Neural progenitor cell (in vitro differentiated cells): ENCODE measurements at regions not wholly inside any gene's neighbourhood (a gene's known extent, or its start where the extent isn't known, plus 50 kb on each side); places are given as distances from the start of the nearest gene placed in this dataset.

Experiments
- DNase-seq: peaks from one replicate; pipeline ENCODE4 v3.0.0-alpha.2; 2016; ENCODE audit warnings: low spot score
- H2AFZ ChIP-seq: fragments of 200-600 bp; sonication (generic); replicated peaks from 2 replicates; pipeline ENCODE4 v1.6.1; 2016; ENCODE audit warnings: antibody characterized with exemption
- H3F3A ChIP-seq: fragments of 200-600 bp; sonication (generic); 2 replicates; pipeline ENCODE4 v1.6.1; 2016; ENCODE audit warnings: antibody characterized with exemption, low read depth
- H3K27ac ChIP-seq: fragments of 200-600 bp; sonication (generic); 2 replicates; pipeline ENCODE4 v1.5.1; 2016; ENCODE audit warnings: mild to moderate bottlenecking
- H3K27me3 ChIP-seq: fragments of 200-600 bp; sonication (generic); 2 replicates; pipeline ENCODE4 v1.6.1; 2016; ENCODE audit warnings: mild to moderate bottlenecking, moderate library complexity
- H3K36me3 ChIP-seq: fragments of 200-600 bp; sonication (generic); 2 replicates; pipeline ENCODE4 v1.5.1; 2016
- H3K4me1 ChIP-seq: fragments of 200-600 bp; sonication (generic); 2 replicates; pipeline ENCODE4 v1.6.1; 2016; ENCODE audit warnings: mixed run types
- H3K4me2 ChIP-seq: fragments of 200-600 bp; sonication (generic); 2 replicates; pipeline ENCODE4 v1.6.1; 2016
- H3K4me3 ChIP-seq: fragments of 200-600 bp; sonication (generic); 2 replicates; pipeline ENCODE4 v1.5.1; 2016
- H3K79me2 ChIP-seq: fragments of 200-600 bp; sonication (generic); 2 replicates; pipeline ENCODE4 v1.6.1; 2016; ENCODE audit warnings: low read depth
- H3K9ac ChIP-seq: fragments of 200-600 bp; sonication (generic); 2 replicates; pipeline ENCODE4 v1.6.1; 2016
- H3K9me3 ChIP-seq: fragments of 200-600 bp; sonication (generic); 2 replicates; pipeline ENCODE4 v1.5.1; 2016; ENCODE audit warnings: low read depth
- H4K20me1 ChIP-seq: fragments of 200-600 bp; sonication (generic); 2 replicates; pipeline ENCODE4 v1.6.1; 2016; ENCODE audit warnings: low read depth
- H3K27ac Mint-ChIP-seq: 3 replicates; pipeline ENCODE4 v1.8.0; 2021; ENCODE audit warnings: mixed read lengths
- H3K27me3 Mint-ChIP-seq: 2 replicates; pipeline ENCODE4 v1.8.0; 2022; ENCODE audit warnings: low read depth, mild to moderate bottlenecking, inconsistent platforms, moderate library complexity, mixed read lengths; ENCODE audit not compliant: insufficient read depth
- H3K36me3 Mint-ChIP-seq: 3 replicates; pipeline ENCODE4 v1.8.0; 2021; ENCODE audit warnings: mixed read lengths
- H3K4me1 Mint-ChIP-seq: 3 replicates; pipeline ENCODE4 v1.8.0; 2021; ENCODE audit warnings: mixed read lengths
- H3K4me3 Mint-ChIP-seq: 3 replicates; pipeline ENCODE4 v1.8.0; 2021; ENCODE audit warnings: mild to moderate bottlenecking, moderate library complexity, mixed read lengths
- H3K9me3 Mint-ChIP-seq: 3 replicates; pipeline ENCODE4 v1.8.0; 2020; ENCODE audit warnings: mixed read lengths
- CTCF ChIP-seq: fragments of 200-600 bp; sonication (generic); IDR thresholded peaks from 2 replicates; pipeline ENCODE4 v1.5.1; 2017; ENCODE audit warnings: antibody characterized with exemption, mild to moderate bottlenecking
- EZH2 ChIP-seq: fragments of 200-600 bp; sonication (generic); IDR thresholded peaks from 2 replicates; pipeline ENCODE4 v1.6.1; 2017; ENCODE audit warnings: antibody characterized with exemption, mild to moderate bottlenecking, moderate library complexity
- EZH2phosphoT487 ChIP-seq: fragments of 200-600 bp; sonication (generic); IDR thresholded peaks from 2 replicates; pipeline ENCODE4 v1.6.1; 2017; ENCODE audit warnings: antibody characterized with exemption

DNA sequence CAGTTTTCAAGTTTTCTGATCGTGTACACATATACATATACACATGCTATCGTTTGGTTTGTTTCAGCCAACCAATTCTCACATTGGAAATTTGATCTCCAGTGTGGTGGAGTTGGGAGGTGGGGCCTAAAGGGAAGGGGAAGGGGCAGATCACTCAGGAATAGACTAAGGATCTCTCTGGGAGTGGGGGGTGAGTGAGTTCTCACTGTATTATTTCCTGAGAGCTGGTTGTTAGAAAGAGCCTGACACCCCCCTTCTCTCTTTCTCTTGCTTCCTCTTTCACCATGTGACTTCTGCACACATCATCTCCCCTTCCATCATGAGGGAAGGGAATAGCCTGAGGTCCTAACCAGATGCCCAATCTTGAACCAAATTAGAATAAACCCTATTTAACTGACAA, 551.7 kb downstream of the MAT2B start:
- TF ChIP-seq CTCF: no peak
- TF ChIP-seq EZH2phosphoT487: no peak
- no peak for TF ChIP-seq EZH2
- H3K4me3 Mint-ChIP-seq: no peak overlapping the region
- peaks cover 2% of the 10 kb centered on the region for H3K27me3 Mint-ChIP-seq
- no peak overlapping the region for H3K27ac ChIP-seq
- no peaks in the 10 kb centered on the region for H3K36me3 Mint-ChIP-seq
- H3K4me2 ChIP-seq: no peak overlapping the region
- H3K9me3 ChIP-seq: no peaks in the 10 kb centered on the region
- no peak overlapping the region for H3K27ac Mint-ChIP-seq
- no peaks in the 10 kb centered on the region for H3K4me1 ChIP-seq
- H3K4me1 Mint-ChIP-seq: no peaks in the 10 kb centered on the region
- H3K27me3 ChIP-seq: no peaks in the 10 kb centered on the region
- no peaks in the 10 kb centered on the region for H3K79me2 ChIP-seq
- H3K9ac ChIP-seq: no peak overlapping the region
- H3F3A ChIP-seq: no peaks in the 10 kb centered on the region
- H3K4me3 ChIP-seq: no peak overlapping the region
- no peak for DNase-seq
- H3K36me3 ChIP-seq: no peaks in the 10 kb centered on the region
- no peaks in the 10 kb centered on the region for H4K20me1 ChIP-seq
- H2AFZ ChIP-seq: no peak overlapping the region
- H3K9me3 Mint-ChIP-seq: no peaks in the 10 kb centered on the region

DNA sequence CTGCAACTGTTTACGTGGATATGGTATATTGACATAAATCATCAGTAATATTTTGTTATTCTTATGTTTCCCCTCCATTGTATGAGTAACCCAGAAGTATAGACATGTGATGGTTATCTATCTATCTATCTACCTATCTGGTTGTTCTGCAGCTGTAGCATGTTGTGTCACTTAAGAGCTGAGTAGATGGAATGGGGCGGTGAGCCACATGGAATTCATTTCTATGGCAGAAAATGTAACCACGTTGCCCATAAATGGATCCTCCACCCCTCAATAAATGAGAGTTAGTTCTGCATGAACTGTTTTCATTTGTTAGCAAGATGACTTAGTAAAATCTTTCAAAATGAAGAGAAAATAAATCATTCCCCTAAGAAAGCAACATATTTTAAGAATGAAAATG, 553.2 kb downstream of the MAT2B start:
- H3K4me2 ChIP-seq: no peak overlapping the region
- no peak overlapping the region for H2AFZ ChIP-seq
- peaks cover 2% of the 10 kb centered on the region for H3K27me3 Mint-ChIP-seq
- H3K27me3 ChIP-seq: no peaks in the 10 kb centered on the region
- no peak overlapping the region for H3K27ac ChIP-seq
- H4K20me1 ChIP-seq: no peaks in the 10 kb centered on the region
- no peaks in the 10 kb centered on the region for H3K4me1 Mint-ChIP-seq
- no peaks in the 10 kb centered on the region for H3K79me2 ChIP-seq
- H3K36me3 Mint-ChIP-seq: no peaks in the 10 kb centered on the region
- H3K9me3 Mint-ChIP-seq: no peaks in the 10 kb centered on the region
- H3K36me3 ChIP-seq: no peaks in the 10 kb centered on the region
- no peak overlapping the region for H3K9ac ChIP-seq
- no peak overlapping the region for H3K27ac Mint-ChIP-seq
- no peak overlapping the region for H3K4me3 ChIP-seq
- H3F3A ChIP-seq: no peaks in the 10 kb centered on the region
- DNase-seq: no peak
- no peaks in the 10 kb centered on the region for H3K4me1 ChIP-seq
- no peak for TF ChIP-seq CTCF
- no peak for TF ChIP-seq EZH2
- TF ChIP-seq EZH2phosphoT487: no peak
- no peak overlapping the region for H3K4me3 Mint-ChIP-seq
- no peaks in the 10 kb centered on the region for H3K9me3 ChIP-seq

- Histone ChIP-seq H4K20me1 (no peaks in the 10 kb centered on the region), H3K79me2 (no peaks in the 10 kb centered on the region), H3K36me3 (no peaks in the 10 kb centered on the region), H3K27me3 (no peaks in the 10 kb centered on the region), H3K4me3 (no peak overlapping the region), H3K9me3 (no peaks in the 10 kb centered on the region), H3K27ac (no peak overlapping the region), H3K4me2 (no peak overlapping the region), H2AFZ (no peak overlapping the region), H3K9ac (no peak overlapping the region), H3K4me1 (no peaks in the 10 kb centered on the region), H3F3A (no peaks in the 10 kb centered on the region)
- no peak for DNase-seq
- Mint-ChIP-seq H3K9me3 (no peaks in the 10 kb centered on the region), H3K27ac (no peak overlapping the region), H3K4me3 (no peak overlapping the region), H3K27me3 (no peaks in the 10 kb centered on the region), H3K36me3 (no peaks in the 10 kb centered on the region), H3K4me1 (no peaks in the 10 kb centered on the region)
- no peak for TF ChIP-seq EZH2
These were observed 554.1 kb downstream of the MAT2B start for GRCh38 chr5:164059471-164059870.

DNA sequence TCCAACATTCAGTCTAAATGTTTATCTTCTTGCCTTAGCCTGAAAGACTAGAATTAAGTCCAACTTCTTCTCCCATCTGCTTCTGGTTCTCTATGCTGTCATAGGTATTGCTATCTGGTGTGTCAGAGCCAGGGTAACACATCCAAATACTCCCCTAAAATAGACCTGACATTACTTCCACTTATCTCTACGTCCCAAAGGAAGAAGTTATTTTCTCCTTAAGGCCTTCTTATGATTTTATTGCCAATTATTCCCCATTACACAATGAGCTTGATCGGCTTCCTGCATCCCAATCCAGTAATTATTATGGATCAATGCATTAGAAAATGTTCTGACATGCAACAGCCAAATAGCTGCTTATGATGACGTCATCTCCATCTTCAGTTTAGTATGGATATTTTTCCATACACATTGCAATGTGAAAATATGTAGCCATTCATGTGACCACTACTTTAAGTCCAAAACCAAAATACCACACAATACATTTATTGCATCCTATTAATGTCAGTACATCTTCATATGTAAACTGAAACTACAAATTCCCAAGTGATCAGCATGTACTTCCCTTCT, 555.5 kb downstream of the MAT2B start:
- Histone ChIP-seq H3F3A (no peaks in the 10 kb centered on the region), H3K9ac (no peak overlapping the region), H3K79me2 (no peaks in the 10 kb centered on the region), H4K20me1 (no peaks in the 10 kb centered on the region), H3K27me3 (no peaks in the 10 kb centered on the region), H3K4me1 (no peaks in the 10 kb centered on the region), H3K4me3 (no peak overlapping the region), H3K27ac (no peak overlapping the region), H3K36me3 (no peaks in the 10 kb centered on the region), H3K4me2 (no peak overlapping the region), H2AFZ (no peak overlapping the region), H3K9me3 (no peaks in the 10 kb centered on the region)
- Mint-ChIP-seq H3K27me3 (no peaks in the 10 kb centered on the region), H3K27ac (no peak overlapping the region), H3K4me1 (no peaks in the 10 kb centered on the region), H3K4me3 (no peak overlapping the region), H3K36me3 (no peaks in the 10 kb centered on the region), H3K9me3 (no peaks in the 10 kb centered on the region)
- TF ChIP-seq EZH2: no peak
- TF ChIP-seq CTCF: no peak
- no peak for TF ChIP-seq EZH2phosphoT487
- DNase-seq: no peak
